HG02623 (cell line): ENCODE measurements at regions not wholly inside any gene's neighbourhood (a gene's known extent, or its start where the extent isn't known, plus 50 kb on each side); places are given as distances from the start of the nearest gene placed in this dataset.

Source experiments
- ATAC-seq: cut with Tn5 transposase; IDR thresholded peaks from one replicate; pipeline ENCODE4 v1.9.1; 2021; ENCODE audit warnings: moderate library complexity; ENCODE audit not compliant: unreplicated experiment

GRCh38 chr1:4596486-4596885 is 57.9 kb upstream of the AJAP1 start:
- no peak for ATAC-seq

GRCh38 chr1:4597020-4597419 is 57.4 kb upstream of the AJAP1 start:
- no peak for ATAC-seq

GRCh38 chr1:4598561-4598960 is 55.8 kb upstream of the AJAP1 start:
- ATAC-seq: no peak

GRCh38 chr1:4599521-4599920 is 54.9 kb upstream of the AJAP1 start:
- ATAC-seq: no peak

- ATAC-seq: no peak
These were observed 54.4 kb upstream of the AJAP1 start for GRCh38 chr1:4599951-4600481.

- no peak for ATAC-seq
These were observed 53.6 kb upstream of the AJAP1 start for GRCh38 chr1:4600615-4601460.

GRCh38 chr1:4601941-4602340 is 52.5 kb upstream of the AJAP1 start:
- ATAC-seq: no peak

- ATAC-seq: no peak
These were observed 51.7 kb upstream of the AJAP1 start for GRCh38 chr1:4602462-4603294.

GRCh38 chr1:4603295-4604110 is 50.9 kb upstream of the AJAP1 start:
- no peak for ATAC-seq
